ENCODE measurements at regions not wholly inside any gene's neighbourhood (a gene's known extent, or its start where the extent isn't known, plus 50 kb on each side); places are given as distances from the start of the nearest gene placed in this dataset.
"Not testable (repeated sequence)": the region's sequence is repeated elsewhere in the genome, so short reads cannot be mapped to it uniquely, and the experiment has no call there.

- not testable (repeated sequence) for DNase-seq (ENCODE audit: low read depth)
Observed at GRCh38 chr2:111420835-111421234, 300.1 kb downstream of the BCL2L11 start.

- not testable (repeated sequence) for DNase-seq (ENCODE audit: low read depth)
Observed at GRCh38 chr2:111421949-111422348, 301.2 kb downstream of the BCL2L11 start.

- DNase-seq (ENCODE audit: low read depth): not testable (repeated sequence)
Observed at GRCh38 chr2:111422562-111422961, 301.8 kb downstream of the BCL2L11 start.

- not testable (repeated sequence) for DNase-seq (ENCODE audit: low read depth)
Observed at GRCh38 chr2:111423184-111423583, 302.5 kb downstream of the BCL2L11 start.

GRCh38 chr2:111424176-111424575 lies 303.5 kb downstream of the BCL2L11 start:
- DNase-seq (ENCODE audit: low read depth): not testable (repeated sequence)

GRCh38 chr2:111424851-111425309 lies 304.2 kb downstream of the BCL2L11 start:
- DNase-seq (ENCODE audit: low read depth): not testable (repeated sequence)

- not testable (repeated sequence) for DNase-seq (ENCODE audit: low read depth)
Observed at GRCh38 chr2:111425789-111426201, 305.1 kb downstream of the BCL2L11 start.

- not testable (repeated sequence) for DNase-seq (ENCODE audit: low read depth)
Observed at GRCh38 chr2:111427346-111427745, 306.6 kb downstream of the BCL2L11 start.

GRCh38 chr2:111428915-111429314 lies 308.2 kb downstream of the BCL2L11 start:
- DNase-seq (ENCODE audit: low read depth): not testable (repeated sequence)

GRCh38 chr2:111429353-111429752 lies 308.6 kb downstream of the BCL2L11 start:
- DNase-seq (ENCODE audit: low read depth): not testable (repeated sequence)

GRCh38 chr2:111430817-111431661 lies 310.3 kb downstream of the BCL2L11 start:
- not testable (repeated sequence) for DNase-seq (ENCODE audit: low read depth)

GRCh38 chr2:111432423-111432822 lies 311.7 kb downstream of the BCL2L11 start:
- DNase-seq (ENCODE audit: low read depth): not testable (repeated sequence)

- not testable (repeated sequence) for DNase-seq (ENCODE audit: low read depth)
Observed at GRCh38 chr2:111432916-111433499, 312.3 kb downstream of the BCL2L11 start.

- not testable (repeated sequence) for DNase-seq (ENCODE audit: low read depth)
Observed at GRCh38 chr2:111433892-111434607, 313.3 kb downstream of the BCL2L11 start.

GRCh38 chr2:111434608-111434939 lies 313.9 kb downstream of the BCL2L11 start:
- DNase-seq (ENCODE audit: low read depth): not testable (repeated sequence)

GRCh38 chr2:111435553-111436310 lies 315.0 kb downstream of the BCL2L11 start:
- DNase-seq (ENCODE audit: low read depth): not testable (repeated sequence)

GRCh38 chr2:111436411-111436810 lies 315.7 kb downstream of the BCL2L11 start:
- not testable (repeated sequence) for DNase-seq (ENCODE audit: low read depth)

GRCh38 chr2:111437288-111437990 lies 316.7 kb downstream of the BCL2L11 start:
- not testable (repeated sequence) for DNase-seq (ENCODE audit: low read depth)

GRCh38 chr2:111438161-111438560 lies 317.4 kb downstream of the BCL2L11 start:
- not testable (repeated sequence) for DNase-seq (ENCODE audit: low read depth)

GRCh38 chr2:111439237-111439636 lies 318.5 kb downstream of the BCL2L11 start:
- not testable (repeated sequence) for DNase-seq (ENCODE audit: low read depth)
